ENCODE measurements at regions not wholly inside any gene's neighbourhood (a gene's known extent, or its start where the extent isn't known, plus 50 kb on each side); places are given as distances from the start of the nearest gene placed in this dataset.

DNA sequence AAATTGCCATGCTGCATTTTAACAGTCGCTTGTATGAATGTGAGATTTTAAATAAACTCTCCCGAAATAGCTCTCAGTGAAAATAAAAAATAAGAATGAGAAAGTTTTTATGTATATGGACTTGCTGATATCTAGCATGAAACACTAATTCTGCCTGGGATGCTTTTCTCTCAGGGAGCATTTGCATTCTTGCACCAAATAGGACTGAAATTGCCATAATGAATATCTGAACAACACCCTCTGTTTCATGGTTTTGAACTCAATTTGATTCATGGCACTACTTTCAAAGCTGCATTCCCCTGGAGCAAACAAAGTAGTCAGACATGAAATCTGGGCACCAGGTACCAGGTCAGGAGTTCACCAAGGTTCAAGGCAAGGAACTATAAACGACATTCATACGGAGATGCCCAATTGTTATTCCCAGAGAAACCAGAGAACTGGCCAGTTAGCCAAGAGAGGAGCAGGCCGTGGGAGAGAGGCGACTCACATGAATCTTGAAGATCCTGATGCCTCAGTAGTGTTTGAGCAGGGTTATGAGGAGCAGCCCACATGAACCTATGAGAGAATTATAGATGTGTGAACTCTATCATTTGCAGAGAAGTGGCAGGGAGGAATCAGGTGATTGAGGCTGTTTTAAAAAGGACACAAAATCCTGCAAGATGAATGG is 270.6 kb upstream of the ZC3H12C start:
- no peak for DNase-seq
- CTCF ChIA-PET: no interaction called here
- H3K27ac Mint-ChIP-seq (ENCODE audit: unreplicated experiment): no peak overlapping the region
- BruUV-seq (replicated peaks): no TSS peak
- no peak overlapping the region for H3K4me3 Mint-ChIP-seq (ENCODE audit: low read depth, unreplicated experiment)
- TF ChIP-seq, protein P1, sequence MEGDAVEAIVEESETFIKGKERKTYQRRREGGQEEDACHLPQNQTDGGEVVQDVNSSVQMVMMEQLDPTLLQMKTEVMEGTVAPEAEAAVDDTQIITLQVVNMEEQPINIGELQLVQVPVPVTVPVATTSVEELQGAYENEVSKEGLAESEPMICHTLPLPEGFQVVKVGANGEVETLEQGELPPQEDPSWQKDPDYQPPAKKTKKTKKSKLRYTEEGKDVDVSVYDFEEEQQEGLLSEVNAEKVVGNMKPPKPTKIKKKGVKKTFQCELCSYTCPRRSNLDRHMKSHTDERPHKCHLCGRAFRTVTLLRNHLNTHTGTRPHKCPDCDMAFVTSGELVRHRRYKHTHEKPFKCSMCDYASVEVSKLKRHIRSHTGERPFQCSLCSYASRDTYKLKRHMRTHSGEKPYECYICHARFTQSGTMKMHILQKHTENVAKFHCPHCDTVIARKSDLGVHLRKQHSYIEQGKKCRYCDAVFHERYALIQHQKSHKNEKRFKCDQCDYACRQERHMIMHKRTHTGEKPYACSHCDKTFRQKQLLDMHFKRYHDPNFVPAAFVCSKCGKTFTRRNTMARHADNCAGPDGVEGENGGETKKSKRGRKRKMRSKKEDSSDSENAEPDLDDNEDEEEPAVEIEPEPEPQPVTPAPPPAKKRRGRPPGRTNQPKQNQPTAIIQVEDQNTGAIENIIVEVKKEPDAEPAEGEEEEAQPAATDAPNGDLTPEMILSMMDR (IDR thresholded peaks at IDR 0.05; ENCODE audit: unreplicated experiment): no peak
- H3K4me1 Mint-ChIP-seq (ENCODE audit: low read depth, unreplicated experiment): no peaks in the 10 kb centered on the region
- peaks cover 13% of the 10 kb centered on the region for H3K27me3 Mint-ChIP-seq (ENCODE audit: unreplicated experiment)
- no peaks in the 10 kb centered on the region for H3K9me3 Mint-ChIP-seq (ENCODE audit: low read depth, unreplicated experiment)
- no peaks in the 10 kb centered on the region for H3K36me3 Mint-ChIP-seq (ENCODE audit: insufficient read depth, unreplicated experiment)
- intact Hi-C loops (cut with micrococcal nuclease; ENCODE audit: unreplicated experiment): no loop called here

DNA sequence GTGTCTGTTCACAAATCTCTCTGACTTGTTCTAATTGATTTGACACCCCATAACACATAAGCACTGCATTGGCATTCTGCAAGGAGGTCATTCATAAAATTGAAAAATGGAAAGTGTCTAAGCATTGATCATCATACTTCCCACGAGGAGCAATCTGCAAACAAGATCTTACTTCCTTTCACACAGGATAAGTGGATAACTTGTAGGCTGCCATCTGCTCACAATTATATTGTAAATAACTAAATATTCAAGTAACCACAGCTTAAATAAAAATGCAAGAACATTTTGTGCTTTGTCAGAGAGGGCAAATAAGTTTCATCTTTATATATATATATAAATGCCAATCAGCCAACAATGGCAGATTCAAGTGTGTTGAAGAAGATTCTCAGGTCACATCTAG is 264.8 kb upstream of the ZC3H12C start:
- H3K9me3 Mint-ChIP-seq (ENCODE audit: low read depth, unreplicated experiment): peaks cover 2% of the 10 kb centered on the region
- TF ChIP-seq, protein P1 (IDR thresholded peaks at IDR 0.05; ENCODE audit: unreplicated experiment): no peak
- intact Hi-C loops (cut with micrococcal nuclease; ENCODE audit: unreplicated experiment): no loop called here
- H3K36me3 Mint-ChIP-seq (ENCODE audit: insufficient read depth, unreplicated experiment): no peaks in the 10 kb centered on the region
- H3K27me3 Mint-ChIP-seq (ENCODE audit: unreplicated experiment): no peaks in the 10 kb centered on the region
- no peak overlapping the region for H3K4me3 Mint-ChIP-seq (ENCODE audit: low read depth, unreplicated experiment)
- CTCF ChIA-PET: no interaction called here
- H3K4me1 Mint-ChIP-seq (ENCODE audit: low read depth, unreplicated experiment): no peaks in the 10 kb centered on the region
- H3K27ac Mint-ChIP-seq (ENCODE audit: unreplicated experiment): no peak overlapping the region
- no peak for DNase-seq
- BruUV-seq (replicated peaks): no TSS peak

DNA sequence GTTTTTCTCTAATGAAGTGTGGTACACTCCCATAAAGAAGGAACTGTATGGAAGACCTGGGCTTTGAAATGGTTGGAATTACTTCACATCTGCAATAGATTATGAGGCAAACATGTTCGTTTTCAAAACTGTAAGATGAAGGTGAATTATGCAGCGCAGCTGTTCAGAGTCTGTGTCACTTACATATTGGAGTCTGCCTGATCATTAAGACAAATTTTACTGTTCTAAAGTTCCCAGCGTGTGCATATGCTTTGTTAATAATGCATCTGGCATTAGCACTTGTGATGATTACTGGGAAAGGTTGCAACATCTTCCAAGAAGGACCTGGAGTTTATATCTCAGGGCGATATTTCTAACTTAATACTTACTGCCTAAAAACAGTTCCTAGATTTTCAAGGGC is 255.2 kb upstream of the ZC3H12C start:
- no peaks in the 10 kb centered on the region for H3K4me1 Mint-ChIP-seq (ENCODE audit: low read depth, unreplicated experiment)
- H3K27me3 Mint-ChIP-seq (ENCODE audit: unreplicated experiment): peaks cover 35% of the 10 kb centered on the region
- H3K36me3 Mint-ChIP-seq (ENCODE audit: insufficient read depth, unreplicated experiment): no peaks in the 10 kb centered on the region
- no TSS peak for BruUV-seq (replicated peaks)
- DNase-seq: no peak
- H3K27ac Mint-ChIP-seq (ENCODE audit: unreplicated experiment): no peak overlapping the region
- TF ChIP-seq, protein P1 (IDR thresholded peaks at IDR 0.05; ENCODE audit: unreplicated experiment): no peak
- H3K4me3 Mint-ChIP-seq (ENCODE audit: low read depth, unreplicated experiment): no peak overlapping the region
- intact Hi-C loops (cut with micrococcal nuclease; ENCODE audit: unreplicated experiment): no loop called here
- CTCF ChIA-PET: no interaction called here
- H3K9me3 Mint-ChIP-seq (ENCODE audit: low read depth, unreplicated experiment): no peaks in the 10 kb centered on the region

DNA sequence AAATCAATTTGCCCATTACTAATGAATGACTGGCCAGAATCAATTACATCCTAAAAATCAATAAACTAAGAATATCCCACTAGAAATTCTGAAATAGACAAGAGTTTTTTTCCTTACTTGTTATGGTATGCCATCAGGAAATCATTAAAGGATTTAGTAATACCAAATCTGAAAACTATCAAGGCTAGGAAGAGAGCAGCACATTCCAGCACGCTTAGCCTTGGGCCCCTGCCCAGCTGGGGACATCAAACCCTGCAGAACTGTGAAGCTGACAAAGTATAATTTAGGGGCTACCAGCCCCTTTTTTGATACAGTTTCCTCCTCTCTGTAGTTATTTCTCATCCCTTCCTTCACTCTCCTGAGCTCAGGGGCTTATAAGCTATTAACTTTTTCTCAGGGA is 247.8 kb upstream of the ZC3H12C start:
- no peaks in the 10 kb centered on the region for H3K36me3 Mint-ChIP-seq (ENCODE audit: insufficient read depth, unreplicated experiment)
- no peaks in the 10 kb centered on the region for H3K4me1 Mint-ChIP-seq (ENCODE audit: low read depth, unreplicated experiment)
- H3K9me3 Mint-ChIP-seq (ENCODE audit: low read depth, unreplicated experiment): no peaks in the 10 kb centered on the region
- CTCF ChIA-PET: no interaction called here
- H3K27me3 Mint-ChIP-seq (ENCODE audit: unreplicated experiment): peaks cover 17% of the 10 kb centered on the region
- no peak overlapping the region for H3K4me3 Mint-ChIP-seq (ENCODE audit: low read depth, unreplicated experiment)
- intact Hi-C loops (cut with micrococcal nuclease; ENCODE audit: unreplicated experiment): no loop called here
- no peak overlapping the region for H3K27ac Mint-ChIP-seq (ENCODE audit: unreplicated experiment)
- DNase-seq: no peak
- TF ChIP-seq, protein P1 (IDR thresholded peaks at IDR 0.05; ENCODE audit: unreplicated experiment): no peak
- BruUV-seq (replicated peaks): no TSS peak

Measured in Calu3 (cell line).